IPS DF 4.7 (cell line): ENCODE measurements at regions not wholly inside any gene's neighbourhood (a gene's known extent, or its start where the extent isn't known, plus 50 kb on each side); places are given as distances from the start of the nearest gene placed in this dataset.

Source experiments
- DNase-seq: peaks from one replicate; pipeline ENCODE4 v3.0.0-alpha.2; 2013; ENCODE audit warnings: low spot score; ENCODE audit errors: extremely low read depth

- DNase-seq, result no peak
Measured at GRCh38 chr9:7243838-7244237, 486.1 kb downstream of the KDM4C start.

- no peak for DNase-seq
Measured at GRCh38 chr9:7242126-7242525, 484.4 kb downstream of the KDM4C start.

- no peak for DNase-seq
Measured at GRCh38 chr9:7241694-7242093, 483.9 kb downstream of the KDM4C start.

- DNase-seq, result no peak
Measured at GRCh38 chr9:7240569-7241311, 483.0 kb downstream of the KDM4C start.

- no peak for DNase-seq
Measured at GRCh38 chr9:7239708-7240107, 481.9 kb downstream of the KDM4C start.

- no peak for DNase-seq
Measured at GRCh38 chr9:7238247-7238637, 480.5 kb downstream of the KDM4C start.

GRCh38 chr9:7237473-7238246 is 479.9 kb downstream of the KDM4C start:
- DNase-seq, result no peak

- no peak for DNase-seq
Measured at GRCh38 chr9:7236186-7236585, 478.4 kb downstream of the KDM4C start.

- no peak for DNase-seq
Measured at GRCh38 chr9:7234144-7234543, 476.4 kb downstream of the KDM4C start.

- DNase-seq, result no peak
Measured at GRCh38 chr9:7229571-7229970, 471.8 kb downstream of the KDM4C start.

GRCh38 chr9:7228726-7229125 is 471.0 kb downstream of the KDM4C start:
- DNase-seq, result no peak

GRCh38 chr9:7227951-7228350 is 470.2 kb downstream of the KDM4C start:
- DNase-seq, result no peak

GRCh38 chr9:7226007-7226640 is 468.4 kb downstream of the KDM4C start:
- DNase-seq, result no peak
